SIG-M5 (cell line): ENCODE measurements at regions not wholly inside any gene's neighbourhood (a gene's known extent, or its start where the extent isn't known, plus 50 kb on each side); places are given as distances from the start of the nearest gene placed in this dataset.
A peak's percentile ranks its signal among the peaks of the same experiment; 100 is the strongest.
"Not testable (repeated sequence)": the region's sequence is repeated elsewhere in the genome, so short reads cannot be mapped to it uniquely, and the experiment has no call there.

ENCODE experiments used
- DNase-seq: peaks from one replicate; lab custom pipeline; 2025; lab: John Stamatoyannopoulos, UW

DNA sequence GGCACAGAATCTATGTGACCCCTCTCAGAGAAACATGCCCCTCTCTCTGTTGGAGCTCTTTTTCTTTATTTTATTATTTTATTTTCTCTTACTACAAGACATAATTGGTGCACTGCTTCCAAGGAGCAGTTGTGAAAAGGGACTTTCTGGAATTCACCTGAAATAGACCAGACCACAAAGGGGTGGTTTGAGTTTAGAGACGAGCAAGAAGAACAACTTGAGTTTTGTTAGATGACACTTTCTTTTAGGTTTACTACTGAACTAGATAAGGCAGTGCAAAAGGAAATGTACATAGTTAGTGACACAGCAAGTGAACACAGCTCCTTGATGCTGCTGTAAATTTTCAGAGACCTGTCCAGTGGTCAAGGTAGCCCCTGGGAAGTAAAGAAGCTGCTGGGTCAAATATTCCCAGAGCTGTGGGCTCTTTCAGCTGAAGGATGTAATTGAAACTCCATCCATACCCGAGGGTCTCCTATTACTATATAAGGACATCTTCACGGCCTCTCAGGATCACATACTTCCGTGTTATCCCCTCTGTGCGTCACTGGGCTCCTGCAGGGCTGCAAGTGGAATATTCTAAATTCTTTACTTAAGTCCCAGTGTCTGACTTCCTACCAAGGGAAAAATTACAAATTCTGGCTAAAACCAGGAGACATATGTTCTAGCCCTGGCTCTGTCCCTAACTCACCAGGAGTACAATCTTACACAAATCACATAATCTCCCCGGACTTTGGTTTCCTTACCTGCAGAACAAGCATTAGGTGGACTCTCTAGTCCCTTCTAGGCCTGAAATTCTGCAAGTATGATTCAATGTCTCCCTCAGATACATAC is 69.1 kb upstream of the ADTRP start:
- DNase-seq: no peak

DNA sequence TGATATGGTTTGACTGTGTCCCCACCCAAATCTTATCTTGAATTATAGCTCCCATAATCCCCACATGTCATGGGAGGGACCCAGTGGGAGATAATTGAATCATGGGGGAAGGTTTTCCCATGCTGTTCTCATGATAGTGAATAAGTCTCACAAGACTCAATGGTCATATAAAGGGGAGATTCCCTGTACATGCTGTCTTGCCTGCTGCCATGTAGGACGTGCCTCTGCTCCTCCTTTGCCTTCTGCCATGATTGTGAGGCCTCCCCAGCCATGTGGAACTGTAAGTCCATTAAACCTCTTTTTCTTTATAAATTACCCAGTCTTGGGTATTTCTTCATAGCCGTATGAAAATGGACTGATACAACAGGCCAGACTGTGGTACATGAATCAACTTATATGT is 68.5 kb upstream of the ADTRP start:
- not testable (repeated sequence) for DNase-seq

DNA sequence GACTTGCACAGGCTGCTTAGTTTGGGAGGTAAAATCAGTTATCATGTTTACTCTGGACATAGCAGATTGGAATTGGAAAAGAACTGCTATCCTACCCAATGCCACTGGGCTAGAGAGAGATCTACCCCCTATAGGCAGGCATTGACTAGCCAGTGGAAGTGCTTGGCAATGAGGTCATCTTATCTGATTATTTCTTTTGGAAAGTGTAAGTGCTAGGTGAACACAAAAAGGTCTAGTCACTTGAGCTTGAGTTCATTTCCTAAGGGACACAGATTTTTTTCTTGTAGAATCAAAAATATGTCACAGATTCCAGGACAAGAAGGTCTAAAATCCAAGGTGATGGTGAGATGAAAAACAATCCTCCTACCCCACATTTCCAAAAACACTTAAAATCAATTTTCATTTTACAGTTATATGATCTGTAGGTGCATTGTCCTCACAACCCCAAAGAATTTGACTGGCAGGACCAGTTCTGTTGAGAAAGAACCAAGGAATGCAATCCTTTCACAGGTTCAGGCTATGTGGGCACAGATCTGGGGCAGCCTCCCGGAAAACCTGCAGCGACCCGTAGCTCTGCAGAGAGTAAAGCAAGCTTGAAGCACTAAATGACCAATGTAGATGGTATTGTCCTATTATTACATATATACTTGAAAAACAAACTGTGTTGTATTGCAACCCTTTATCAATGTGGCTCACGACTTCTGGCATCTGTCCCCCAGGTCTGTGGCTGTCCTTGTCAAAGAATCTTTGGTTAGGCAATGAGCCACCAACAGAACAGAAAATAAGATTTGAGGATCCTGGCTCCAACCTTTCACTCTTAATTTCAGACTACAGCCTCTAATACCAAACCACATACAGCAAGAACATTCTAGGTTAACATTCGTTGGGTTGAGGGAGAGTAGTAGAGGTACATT is 67.3 kb upstream of the ADTRP start:
- DNase-seq: no peak

DNA sequence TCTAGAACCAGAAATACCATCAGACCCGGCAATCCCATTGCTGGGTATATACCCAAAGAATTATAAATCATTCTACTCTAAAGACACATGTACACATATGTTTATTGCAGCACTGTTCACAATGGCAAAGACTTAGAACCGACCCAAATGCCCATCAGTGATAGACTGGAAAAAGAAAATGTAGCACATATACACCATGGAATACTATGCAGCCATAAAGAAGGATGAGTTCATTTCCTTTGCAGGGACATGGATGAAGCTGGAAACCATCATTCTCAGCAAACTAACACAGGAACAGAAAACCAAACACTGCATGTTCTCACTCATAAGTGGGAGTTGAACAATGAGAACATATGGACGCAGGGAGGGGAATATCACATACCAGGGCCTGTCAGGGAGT is 64.2 kb upstream of the ADTRP start:
- not testable (repeated sequence) for DNase-seq

DNA sequence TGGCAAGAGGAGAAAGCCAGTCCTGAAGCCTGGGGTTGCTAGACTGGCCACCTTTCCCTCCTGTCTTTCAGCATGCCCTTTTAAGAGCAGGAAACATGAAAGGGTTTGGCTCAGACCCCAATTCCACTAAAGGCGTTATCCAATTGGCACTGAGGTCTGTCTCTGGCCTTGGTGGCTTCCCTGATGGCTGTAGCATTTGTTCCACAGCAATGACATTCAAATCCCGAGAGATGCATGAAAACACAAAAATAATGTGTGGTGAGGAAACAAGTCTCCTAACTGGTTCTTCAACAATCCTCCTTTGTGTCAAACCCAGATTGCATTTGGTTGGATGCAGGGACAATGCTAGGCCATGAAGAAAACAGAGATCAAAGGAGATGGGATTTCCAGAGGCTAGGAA is 56.5 kb upstream of the ADTRP start:
- no peak for DNase-seq

- no peak for DNase-seq
These were observed 55.3 kb upstream of the ADTRP start for GRCh38 chr6:11833626-11834592.

- DNase-seq: no peak
These were observed 53.0 kb upstream of the ADTRP start for GRCh38 chr6:11831653-11832052.

DNA sequence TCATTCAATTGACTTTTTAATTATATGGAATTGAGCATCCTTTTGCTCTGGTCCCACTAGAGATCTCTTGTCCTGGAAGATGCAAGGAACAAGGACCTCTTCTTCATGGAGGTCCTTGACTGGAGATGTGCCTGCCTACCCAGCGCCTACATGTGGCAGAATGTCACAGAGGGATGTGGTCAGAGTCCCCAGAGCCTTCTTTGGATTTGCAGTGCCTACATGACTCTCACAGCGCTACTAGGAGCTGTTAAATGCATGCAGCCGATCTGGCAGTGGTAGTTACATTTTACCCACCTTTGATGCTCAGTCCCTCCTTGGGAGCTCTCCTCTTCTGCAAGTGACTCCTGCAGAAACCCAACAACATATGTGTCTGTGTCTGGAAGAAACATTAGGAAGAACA is 51.9 kb upstream of the ADTRP start:
- no peak for DNase-seq

- no peak for DNase-seq
These were observed 51.5 kb upstream of the ADTRP start for GRCh38 chr6:11830105-11830504.

DNA sequence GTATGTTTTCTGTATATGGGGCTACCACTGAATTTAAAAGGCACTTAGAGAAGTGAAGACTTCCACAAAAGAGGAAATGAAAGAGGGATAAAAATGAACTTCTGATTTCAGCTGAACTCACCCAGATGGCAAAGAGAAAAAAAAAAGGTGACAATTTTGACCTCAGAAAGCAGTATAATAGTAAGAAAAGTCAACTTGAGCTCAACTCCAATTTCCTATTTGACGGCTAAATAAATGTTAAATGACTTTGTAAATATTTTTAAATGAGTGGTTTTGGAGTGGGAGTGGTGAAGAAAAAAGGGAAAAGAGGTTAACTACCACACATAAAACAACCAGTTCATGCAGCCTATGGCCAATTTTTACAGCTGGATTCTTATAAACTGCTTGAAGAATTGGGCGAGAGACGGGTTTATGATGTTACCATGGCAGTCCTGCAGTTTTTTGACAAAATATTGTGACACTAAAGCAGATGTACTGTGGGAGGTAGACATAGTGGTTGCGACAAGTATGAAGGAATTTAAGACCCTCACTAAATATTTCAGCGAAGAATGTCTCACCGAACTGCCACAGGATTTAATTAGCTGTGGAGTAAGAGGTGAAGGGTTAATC is 49.8 kb upstream of the ADTRP start:
- peak; percentile 8 for DNase-seq
